ENCODE measurements at regions not wholly inside any gene's neighbourhood (a gene's known extent, or its start where the extent isn't known, plus 50 kb on each side); places are given as distances from the start of the nearest gene placed in this dataset.
A peak's percentile ranks its signal among the peaks of the same experiment; 100 is the strongest.

- FAIRE-seq (no peak), DNase-seq (peak in 1 of 2 donors; percentile 2)
- Histone ChIP-seq H3K27ac (ENCODE audit: low read depth in 1 of 3, low read length in 2 of 3) (no peak overlapping the region), H3K4me1 (ENCODE audit: control insufficient read depth in 3 of 3, insufficient read depth in 2 of 3, low read depth in 1 of 3, low read length in 2 of 3) (no peaks in the 10 kb centered on the region), H3K4me3 (ENCODE audit: low read depth in 1 of 3, low read length in 3 of 3) (no peak overlapping the region), H3K36me3 (ENCODE audit: control insufficient read depth in 3 of 3, insufficient read depth in 2 of 3, low read depth in 1 of 3, low read length in 3 of 3) (no peaks in the 10 kb centered on the region), H3K27me3 (ENCODE audit: control insufficient read depth in 3 of 3, insufficient read depth in 3 of 3, low read length in 3 of 3) (peaks cover 0 to 3% (median 0%) of the 10 kb centered on the region in 3 donors), H3K9me3 (ENCODE audit: control insufficient read depth in 2 of 2, insufficient read depth in 1 of 2, low read depth in 1 of 2, low read length in 1 of 2) (no peaks in the 10 kb centered on the region)
- 63 to 84% (median 81%) methylated on average over 3 of the region's 3 CpGs for WGBS, 3 donors
Observed at GRCh38 chr14:66163023-66163422, 323.1 kb upstream of the CCDC196 start.

GRCh38 chr14:66165337-66165736, 320.8 kb upstream of the CCDC196 start:
- peaks cover 0 to 3% (median 0%) of the 10 kb centered on the region in 3 donors for H3K27me3 ChIP-seq (ENCODE audit: control insufficient read depth in 3 of 3, insufficient read depth in 3 of 3, low read length in 3 of 3)
- no peaks in the 10 kb centered on the region for H3K36me3 ChIP-seq (ENCODE audit: control insufficient read depth in 3 of 3, insufficient read depth in 2 of 3, low read depth in 1 of 3, low read length in 3 of 3)
- no peaks in the 10 kb centered on the region for H3K4me1 ChIP-seq (ENCODE audit: control insufficient read depth in 3 of 3, insufficient read depth in 2 of 3, low read depth in 1 of 3, low read length in 2 of 3)
- no peak for FAIRE-seq
- DNase-seq: no peak
- H3K27ac ChIP-seq (ENCODE audit: low read depth in 1 of 3, low read length in 2 of 3): no peak overlapping the region
- WGBS, 3 donors: 85 to 90% (median 89%) methylated on average over 3 of the region's 3 CpGs
- H3K4me3 ChIP-seq (ENCODE audit: low read depth in 1 of 3, low read length in 3 of 3): no peak overlapping the region
- no peaks in the 10 kb centered on the region for H3K9me3 ChIP-seq (ENCODE audit: control insufficient read depth in 2 of 2, insufficient read depth in 1 of 2, low read depth in 1 of 2, low read length in 1 of 2)

GRCh38 chr14:66174453-66174891, 311.7 kb upstream of the CCDC196 start:
- Histone ChIP-seq H3K4me1 (ENCODE audit: control insufficient read depth in 3 of 3, insufficient read depth in 2 of 3, low read depth in 1 of 3, low read length in 2 of 3) (no peaks in the 10 kb centered on the region), H3K9me3 (ENCODE audit: control insufficient read depth in 2 of 2, insufficient read depth in 1 of 2, low read depth in 1 of 2, low read length in 1 of 2) (peaks cover 0 to 4% of the 10 kb centered on the region in 2 donors), H3K27me3 (ENCODE audit: control insufficient read depth in 3 of 3, insufficient read depth in 3 of 3, low read length in 3 of 3) (peaks cover 0 to 2% (median 0%) of the 10 kb centered on the region in 3 donors), H3K27ac (ENCODE audit: low read depth in 1 of 3, low read length in 2 of 3) (no peak overlapping the region), H3K4me3 (ENCODE audit: low read depth in 1 of 3, low read length in 3 of 3) (no peak overlapping the region), H3K36me3 (ENCODE audit: control insufficient read depth in 3 of 3, insufficient read depth in 2 of 3, low read depth in 1 of 3, low read length in 3 of 3) (no peaks in the 10 kb centered on the region)
- FAIRE-seq: no peak
- no peak for DNase-seq
- 64 to 84% (median 80%) methylated on average over 1 of the region's 1 CpG for WGBS, 3 donors

- DNase-seq (no peak), FAIRE-seq (no peak)
- 72 to 84% (median 81%) methylated on average over 1 of the region's 1 CpG for WGBS, 3 donors
- Histone ChIP-seq H3K9me3 (ENCODE audit: control insufficient read depth in 2 of 2, insufficient read depth in 1 of 2, low read depth in 1 of 2, low read length in 1 of 2) (peaks cover 0 to 4% of the 10 kb centered on the region in 2 donors), H3K36me3 (ENCODE audit: control insufficient read depth in 3 of 3, insufficient read depth in 2 of 3, low read depth in 1 of 3, low read length in 3 of 3) (no peaks in the 10 kb centered on the region), H3K27ac (ENCODE audit: low read depth in 1 of 3, low read length in 2 of 3) (no peak overlapping the region), H3K4me1 (ENCODE audit: control insufficient read depth in 3 of 3, insufficient read depth in 2 of 3, low read depth in 1 of 3, low read length in 2 of 3) (no peaks in the 10 kb centered on the region), H3K4me3 (ENCODE audit: low read depth in 1 of 3, low read length in 3 of 3) (no peak overlapping the region), H3K27me3 (ENCODE audit: control insufficient read depth in 3 of 3, insufficient read depth in 3 of 3, low read length in 3 of 3) (no peaks in the 10 kb centered on the region)
Observed at GRCh38 chr14:66177935-66178334, 308.2 kb upstream of the CCDC196 start.

GRCh38 chr14:66196670-66197069, 289.5 kb upstream of the CCDC196 start:
- Histone ChIP-seq H3K27ac (ENCODE audit: low read depth in 1 of 3, low read length in 2 of 3) (no peak overlapping the region), H3K4me1 (ENCODE audit: control insufficient read depth in 3 of 3, insufficient read depth in 2 of 3, low read depth in 1 of 3, low read length in 2 of 3) (no peaks in the 10 kb centered on the region), H3K36me3 (ENCODE audit: control insufficient read depth in 3 of 3, insufficient read depth in 2 of 3, low read depth in 1 of 3, low read length in 3 of 3) (no peaks in the 10 kb centered on the region), H3K9me3 (ENCODE audit: control insufficient read depth in 2 of 2, insufficient read depth in 1 of 2, low read depth in 1 of 2, low read length in 1 of 2) (no peaks in the 10 kb centered on the region), H3K4me3 (ENCODE audit: low read depth in 1 of 3, low read length in 3 of 3) (no peak overlapping the region), H3K27me3 (ENCODE audit: control insufficient read depth in 3 of 3, insufficient read depth in 3 of 3, low read length in 3 of 3) (no peaks in the 10 kb centered on the region)
- no peak for DNase-seq
- FAIRE-seq: no peak
- WGBS, 3 donors: 70 to 87% (median 77%) methylated on average over 1 of the region's 1 CpG

- Histone ChIP-seq H3K4me1 (ENCODE audit: control insufficient read depth in 3 of 3, insufficient read depth in 2 of 3, low read depth in 1 of 3, low read length in 2 of 3) (no peaks in the 10 kb centered on the region), H3K4me3 (ENCODE audit: low read depth in 1 of 3, low read length in 3 of 3) (no peak overlapping the region), H3K9me3 (ENCODE audit: control insufficient read depth in 2 of 2, insufficient read depth in 1 of 2, low read depth in 1 of 2, low read length in 1 of 2) (no peaks in the 10 kb centered on the region), H3K36me3 (ENCODE audit: control insufficient read depth in 3 of 3, insufficient read depth in 2 of 3, low read depth in 1 of 3, low read length in 3 of 3) (no peaks in the 10 kb centered on the region), H3K27me3 (ENCODE audit: control insufficient read depth in 3 of 3, insufficient read depth in 3 of 3, low read length in 3 of 3) (no peaks in the 10 kb centered on the region), H3K27ac (ENCODE audit: low read depth in 1 of 3, low read length in 2 of 3) (no peak overlapping the region)
- FAIRE-seq (no peak), DNase-seq (no peak)
Observed at GRCh38 chr14:66197276-66197675, 288.9 kb upstream of the CCDC196 start.

GRCh38 chr14:66206554-66206953, 279.6 kb upstream of the CCDC196 start:
- H3K4me3 ChIP-seq (ENCODE audit: low read depth in 1 of 3, low read length in 3 of 3): no peak overlapping the region
- H3K27me3 ChIP-seq (ENCODE audit: control insufficient read depth in 3 of 3, insufficient read depth in 3 of 3, low read length in 3 of 3): peaks cover 0 to 2% (median 0%) of the 10 kb centered on the region in 3 donors
- DNase-seq (no peak), FAIRE-seq (no peak)
- H3K9me3 ChIP-seq (ENCODE audit: control insufficient read depth in 2 of 2, insufficient read depth in 1 of 2, low read depth in 1 of 2, low read length in 1 of 2): peaks cover 3 to 9% of the 10 kb centered on the region in 2 donors
- H3K27ac ChIP-seq (ENCODE audit: low read depth in 1 of 3, low read length in 2 of 3): no peak overlapping the region
- H3K36me3 ChIP-seq (ENCODE audit: control insufficient read depth in 3 of 3, insufficient read depth in 2 of 3, low read depth in 1 of 3, low read length in 3 of 3): no peaks in the 10 kb centered on the region
- WGBS, 3 donors: 76 to 83% (median 83%) methylated on average over 2 of the region's 2 CpGs
- H3K4me1 ChIP-seq (ENCODE audit: control insufficient read depth in 3 of 3, insufficient read depth in 2 of 3, low read depth in 1 of 3, low read length in 2 of 3): no peaks in the 10 kb centered on the region

- WGBS, 3 donors: 52 to 91% (median 91%) methylated on average over 1 of the region's 1 CpG
- no peak overlapping the region for H3K27ac ChIP-seq (ENCODE audit: low read depth in 1 of 3, low read length in 2 of 3)
- H3K9me3 ChIP-seq (ENCODE audit: control insufficient read depth in 2 of 2, insufficient read depth in 1 of 2, low read depth in 1 of 2, low read length in 1 of 2): peaks cover 0 to 18% of the 10 kb centered on the region in 2 donors
- DNase-seq (no peak), FAIRE-seq (no peak)
- no peaks in the 10 kb centered on the region for H3K27me3 ChIP-seq (ENCODE audit: control insufficient read depth in 3 of 3, insufficient read depth in 3 of 3, low read length in 3 of 3)
- no peaks in the 10 kb centered on the region for H3K36me3 ChIP-seq (ENCODE audit: control insufficient read depth in 3 of 3, insufficient read depth in 2 of 3, low read depth in 1 of 3, low read length in 3 of 3)
- no peaks in the 10 kb centered on the region for H3K4me1 ChIP-seq (ENCODE audit: control insufficient read depth in 3 of 3, insufficient read depth in 2 of 3, low read depth in 1 of 3, low read length in 2 of 3)
- no peak overlapping the region for H3K4me3 ChIP-seq (ENCODE audit: low read depth in 1 of 3, low read length in 3 of 3)
Observed at GRCh38 chr14:66216763-66217162, 269.4 kb upstream of the CCDC196 start.

GRCh38 chr14:66219886-66220285, 266.3 kb upstream of the CCDC196 start:
- H3K27ac ChIP-seq (ENCODE audit: low read depth in 1 of 3, low read length in 2 of 3): no peak overlapping the region
- FAIRE-seq: no peak
- no peaks in the 10 kb centered on the region for H3K36me3 ChIP-seq (ENCODE audit: control insufficient read depth in 3 of 3, insufficient read depth in 2 of 3, low read depth in 1 of 3, low read length in 3 of 3)
- H3K4me1 ChIP-seq (ENCODE audit: control insufficient read depth in 3 of 3, insufficient read depth in 2 of 3, low read depth in 1 of 3, low read length in 2 of 3): no peaks in the 10 kb centered on the region
- DNase-seq: no peak
- no peak overlapping the region for H3K4me3 ChIP-seq (ENCODE audit: low read depth in 1 of 3, low read length in 3 of 3)
- H3K27me3 ChIP-seq (ENCODE audit: control insufficient read depth in 3 of 3, insufficient read depth in 3 of 3, low read length in 3 of 3): no peaks in the 10 kb centered on the region
- WGBS, 3 donors: 91 to 94% (median 94%) methylated on average over 3 of the region's 3 CpGs
- H3K9me3 ChIP-seq (ENCODE audit: control insufficient read depth in 2 of 2, insufficient read depth in 1 of 2, low read depth in 1 of 2, low read length in 1 of 2): peaks cover 0 to 16% of the 10 kb centered on the region in 2 donors
